Immature natural killer cell (primary cell): ENCODE measurements at regions not wholly inside any gene's neighbourhood (a gene's known extent, or its start where the extent isn't known, plus 50 kb on each side); places are given as distances from the start of the nearest gene placed in this dataset.

ENCODE experiments used
- DNase-seq, 3 donors: peaks; one replicate each; pipeline ENCODE4 v3.0.0; 2022; ENCODE audit warnings: mixed read lengths in 1 of 3
- H3K27ac Mint-ChIP-seq, 6 donors: one replicate each; pipeline ENCODE4 v1.8.0; 2020; ENCODE audit warnings: mixed read lengths in 6 of 6, mild to moderate bottlenecking in 5 of 6, inconsistent platforms in 4 of 6, moderate library complexity in 3 of 6
- H3K27me3 Mint-ChIP-seq, 3 donors: one replicate each; pipeline ENCODE4 v1.8.0; 2020 to 2021; ENCODE audit warnings: low read depth in 3 of 3, mild to moderate bottlenecking in 3 of 3, mixed read lengths in 3 of 3, moderate library complexity in 3 of 3, inconsistent platforms in 1 of 3
- H3K36me3 Mint-ChIP-seq, 3 donors: one replicate each; pipeline ENCODE4 v1.8.0; 2020; ENCODE audit warnings: mixed read lengths in 3 of 3, inconsistent platforms in 2 of 3, mild to moderate bottlenecking in 2 of 3
- H3K4me1 Mint-ChIP-seq, 2 donors: one replicate each; pipeline ENCODE4 v1.8.0; 2020; ENCODE audit warnings: inconsistent platforms in 2 of 2, mild to moderate bottlenecking in 2 of 2, mixed read lengths in 2 of 2, moderate library complexity in 1 of 2
- H3K4me3 Mint-ChIP-seq, 5 donors: one replicate each; pipeline ENCODE4 v1.8.0; 2020; ENCODE audit warnings: mild to moderate bottlenecking in 5 of 5, mixed read lengths in 5 of 5, inconsistent platforms in 3 of 5, moderate library complexity in 3 of 5
- H3K9me3 Mint-ChIP-seq, 6 donors: one replicate each; pipeline ENCODE4 v1.8.0; 2020; ENCODE audit warnings: mild to moderate bottlenecking in 6 of 6, mixed read lengths in 6 of 6, inconsistent platforms in 4 of 6, moderate library complexity in 3 of 6

DNA sequence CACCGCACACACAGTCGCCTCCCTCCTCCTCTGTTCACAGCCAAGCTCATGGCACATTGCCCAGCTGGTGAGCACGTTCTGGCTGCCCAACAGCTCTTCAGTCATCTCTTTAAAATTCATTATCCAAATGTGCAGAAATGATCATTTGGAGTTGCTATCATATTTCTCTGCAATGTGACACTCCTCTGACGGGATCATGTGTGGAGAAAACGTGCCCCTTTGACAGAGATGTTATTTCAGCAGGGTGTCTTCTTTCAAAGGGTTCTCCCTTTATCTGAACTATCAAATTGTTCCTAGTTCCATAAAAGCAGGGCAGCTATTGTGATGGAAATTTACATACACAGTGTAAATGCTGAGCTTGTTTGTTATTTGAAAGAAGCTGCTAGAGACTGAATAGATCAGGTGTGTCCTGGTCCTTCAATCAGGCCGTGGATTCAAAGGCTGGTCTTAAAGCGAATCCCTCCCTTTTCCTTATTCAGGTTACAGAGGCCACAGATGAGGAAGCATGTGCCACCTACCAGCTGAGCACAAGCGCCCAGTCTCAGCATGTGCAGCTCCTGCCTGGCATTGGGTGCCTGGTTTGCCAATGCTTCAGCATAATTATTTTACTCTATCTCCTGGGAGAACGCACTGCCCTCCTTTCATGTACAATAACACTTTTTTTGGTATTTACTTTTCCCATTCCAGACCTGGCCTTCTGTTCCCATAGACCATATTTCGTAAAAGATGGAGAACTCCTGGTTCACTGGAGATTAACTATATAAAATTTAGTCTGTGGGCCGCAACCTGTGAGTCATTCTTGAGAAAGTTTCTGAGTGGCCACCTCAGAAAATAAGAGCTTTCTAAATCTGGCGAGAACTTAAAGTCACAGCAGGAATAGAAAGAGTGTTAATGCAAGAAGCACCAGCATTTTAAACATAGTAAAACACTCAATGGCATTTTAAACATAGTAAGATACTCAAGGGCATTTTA is 433.7 kb downstream of the ENC1 start:
- H3K9me3 Mint-ChIP-seq: no peaks in the 10 kb centered on the region
- no peak overlapping the region for H3K27ac Mint-ChIP-seq
- H3K4me1 Mint-ChIP-seq: no peaks in the 10 kb centered on the region
- H3K4me3 Mint-ChIP-seq: no peak overlapping the region
- H3K36me3 Mint-ChIP-seq: no peaks in the 10 kb centered on the region
- DNase-seq: no peak
- H3K27me3 Mint-ChIP-seq: peaks cover 0 to 3% (median 2%) of the 10 kb centered on the region in 3 donors

DNA sequence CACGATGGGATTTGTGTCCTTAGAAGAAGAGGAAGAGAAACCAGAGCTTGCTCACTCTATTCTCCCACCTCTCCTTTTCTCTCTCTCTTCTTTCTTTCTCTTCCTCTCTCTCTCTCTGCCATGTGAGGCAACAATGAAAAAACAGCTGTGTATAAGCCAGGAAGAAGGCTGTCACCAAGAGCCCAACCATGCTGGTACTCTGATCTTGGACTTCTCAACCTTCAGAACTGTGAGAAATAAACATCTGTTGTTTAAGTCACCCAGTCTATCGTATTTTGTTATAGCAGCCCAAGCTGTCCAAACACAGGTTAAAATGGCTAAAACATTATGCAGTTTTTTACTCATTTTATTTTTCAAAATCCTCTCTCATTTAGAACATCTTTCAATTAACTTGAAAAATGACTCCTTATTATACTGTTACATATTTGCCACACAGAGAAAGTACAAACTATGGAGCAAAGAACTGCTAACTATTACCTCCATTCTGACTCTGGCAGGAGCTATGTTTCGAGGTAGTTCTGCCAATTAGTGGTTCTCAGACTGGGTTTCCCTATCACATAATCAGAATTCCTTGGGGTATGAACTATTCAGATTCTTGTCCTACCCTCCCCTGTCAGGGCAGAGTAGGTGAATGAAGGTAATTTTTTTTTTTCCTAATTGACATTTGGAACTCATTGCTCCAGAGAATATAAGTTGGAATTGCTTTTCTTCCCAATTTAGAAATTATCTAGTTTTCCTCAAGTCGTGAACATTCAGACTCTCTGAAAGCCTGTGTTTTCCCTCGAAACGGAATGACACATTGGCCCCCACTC is 434.6 kb downstream of the ENC1 start:
- H3K9me3 Mint-ChIP-seq: no peaks in the 10 kb centered on the region
- H3K4me3 Mint-ChIP-seq: no peak overlapping the region
- no peaks in the 10 kb centered on the region for H3K4me1 Mint-ChIP-seq
- peaks cover 0 to 4% (median 3%) of the 10 kb centered on the region in 3 donors for H3K27me3 Mint-ChIP-seq
- DNase-seq: no peak
- H3K36me3 Mint-ChIP-seq: no peaks in the 10 kb centered on the region
- no peak overlapping the region for H3K27ac Mint-ChIP-seq

- no peaks in the 10 kb centered on the region for H3K9me3 Mint-ChIP-seq
- peaks cover 0 to 8% (median 3%) of the 10 kb centered on the region in 3 donors for H3K27me3 Mint-ChIP-seq
- no peak overlapping the region for H3K27ac Mint-ChIP-seq
- no peak for DNase-seq
- no peaks in the 10 kb centered on the region for H3K36me3 Mint-ChIP-seq
- no peaks in the 10 kb centered on the region for H3K4me1 Mint-ChIP-seq
- no peak overlapping the region for H3K4me3 Mint-ChIP-seq
Measured at GRCh38 chr5:74201334-74202081, 439.0 kb downstream of the ENC1 start.

- Mint-ChIP-seq H3K36me3 (no peaks in the 10 kb centered on the region), H3K9me3 (no peaks in the 10 kb centered on the region), H3K27me3 (peaks cover 2 to 6% (median 5%) of the 10 kb centered on the region in 3 donors), H3K27ac (no peak overlapping the region), H3K4me1 (no peaks in the 10 kb centered on the region), H3K4me3 (no peak overlapping the region)
- no peak for DNase-seq
Measured at GRCh38 chr5:74200560-74200959, 440.0 kb downstream of the ENC1 start.

DNA sequence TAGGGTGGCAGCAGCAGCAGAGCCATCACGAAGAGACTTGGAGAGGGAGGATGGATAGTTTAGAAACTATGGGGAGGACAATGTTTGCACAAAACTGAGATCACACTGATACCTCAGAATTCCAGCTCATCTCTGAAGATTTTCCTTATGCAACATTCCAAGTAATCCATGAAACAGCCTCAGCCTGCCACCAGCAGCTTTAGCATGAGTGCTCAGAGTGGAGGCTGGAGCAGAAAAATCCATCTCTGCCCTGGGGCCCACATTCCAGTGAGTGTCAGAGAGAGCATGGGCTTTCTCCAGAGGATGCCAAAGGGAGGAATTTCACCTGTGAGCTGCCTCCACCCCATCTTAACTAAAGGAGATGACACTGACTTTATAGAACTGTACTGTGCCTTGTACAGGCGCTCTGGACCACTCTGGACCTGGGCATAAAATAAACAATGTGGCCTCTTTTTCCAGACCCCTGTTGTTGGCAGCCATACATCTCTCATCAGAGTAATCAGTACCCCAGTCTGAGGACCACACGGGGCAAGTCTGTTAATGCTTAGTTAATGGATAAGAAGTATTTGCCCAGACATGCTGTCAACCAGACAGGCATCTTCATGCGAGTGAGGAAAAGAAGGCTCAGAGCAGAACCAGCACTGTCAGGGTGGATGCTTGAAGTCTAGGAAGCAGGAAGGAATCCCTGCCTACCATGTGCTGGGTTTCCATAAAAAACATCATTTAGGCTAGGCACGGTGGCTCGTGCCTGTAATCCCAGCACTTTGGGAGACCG is 440.9 kb downstream of the ENC1 start:
- H3K27ac Mint-ChIP-seq: no peak overlapping the region
- H3K4me3 Mint-ChIP-seq: no peak overlapping the region
- DNase-seq: no peak
- no peaks in the 10 kb centered on the region for H3K36me3 Mint-ChIP-seq
- H3K9me3 Mint-ChIP-seq: no peaks in the 10 kb centered on the region
- no peaks in the 10 kb centered on the region for H3K4me1 Mint-ChIP-seq
- H3K27me3 Mint-ChIP-seq: peaks cover 2 to 6% (median 6%) of the 10 kb centered on the region in 3 donors

DNA sequence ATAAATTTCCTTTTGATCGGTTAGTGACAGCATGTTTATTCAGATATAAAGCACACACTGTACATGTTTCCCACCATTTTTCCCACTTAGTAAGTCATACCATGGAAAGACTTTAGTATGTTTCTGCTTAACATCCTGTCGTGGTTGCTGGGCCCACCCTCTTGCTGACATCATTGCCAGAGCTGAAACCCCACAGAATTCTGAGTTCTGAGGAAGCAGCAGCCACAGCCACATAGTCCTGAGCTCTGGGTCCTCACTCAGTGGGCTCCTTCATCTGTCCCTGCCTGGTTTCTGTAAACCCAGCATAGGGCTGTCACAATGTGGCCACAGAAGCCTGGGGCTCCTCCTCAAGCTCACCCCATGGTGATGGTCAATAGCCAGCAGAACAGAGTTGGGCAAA is 441.5 kb downstream of the ENC1 start:
- Mint-ChIP-seq H3K27ac (no peak overlapping the region), H3K4me3 (no peak overlapping the region), H3K9me3 (no peaks in the 10 kb centered on the region), H3K27me3 (peaks cover 2 to 6% (median 3%) of the 10 kb centered on the region in 3 donors), H3K36me3 (no peaks in the 10 kb centered on the region), H3K4me1 (no peaks in the 10 kb centered on the region)
- DNase-seq: no peak

DNA sequence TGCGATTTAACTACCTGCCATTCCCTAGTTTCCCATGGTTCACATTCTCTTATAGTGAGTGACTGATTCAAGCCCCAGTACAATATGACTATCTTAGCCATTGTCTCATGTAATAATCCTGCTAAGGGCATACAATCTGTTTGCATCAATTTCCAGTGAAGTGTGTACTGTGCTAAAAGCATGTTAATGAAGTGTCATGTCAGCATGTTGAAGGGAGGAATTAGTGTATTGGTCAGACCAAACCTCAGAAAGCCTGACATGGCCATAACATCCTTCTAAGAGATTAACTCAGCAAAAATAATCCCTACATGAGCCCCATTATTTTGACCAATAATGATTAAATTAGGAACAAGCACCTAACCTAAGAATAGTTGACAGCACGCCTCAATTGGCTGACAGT is 442.4 kb downstream of the ENC1 start:
- no peak overlapping the region for H3K4me3 Mint-ChIP-seq
- H3K27ac Mint-ChIP-seq: no peak overlapping the region
- H3K4me1 Mint-ChIP-seq: no peaks in the 10 kb centered on the region
- no peak for DNase-seq
- no peaks in the 10 kb centered on the region for H3K36me3 Mint-ChIP-seq
- H3K9me3 Mint-ChIP-seq: no peaks in the 10 kb centered on the region
- peaks cover 2 to 6% (median 3%) of the 10 kb centered on the region in 3 donors for H3K27me3 Mint-ChIP-seq

DNA sequence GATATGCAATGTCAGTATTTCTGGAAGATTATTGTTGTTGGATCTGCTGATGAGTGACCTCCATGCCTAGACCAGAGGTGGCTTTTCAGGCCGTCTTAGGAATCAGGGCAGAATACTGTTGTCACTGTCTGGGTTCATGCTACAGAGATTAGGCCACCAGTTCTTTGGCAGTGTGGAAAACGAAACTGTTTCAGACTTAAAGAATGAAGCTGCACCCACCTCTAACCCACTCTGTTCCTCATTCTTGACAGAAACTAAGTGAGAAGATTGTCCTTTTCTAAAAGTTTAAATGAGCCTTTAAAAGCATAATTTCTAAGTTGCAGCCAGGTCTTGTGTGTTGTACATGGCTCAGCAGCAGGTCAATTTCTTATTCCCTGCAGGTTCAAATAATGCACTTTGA is 444.3 kb downstream of the ENC1 start:
- no peak overlapping the region for H3K27ac Mint-ChIP-seq
- no peaks in the 10 kb centered on the region for H3K36me3 Mint-ChIP-seq
- H3K27me3 Mint-ChIP-seq: peaks cover 2 to 14% (median 5%) of the 10 kb centered on the region in 3 donors
- no peaks in the 10 kb centered on the region for H3K4me1 Mint-ChIP-seq
- H3K4me3 Mint-ChIP-seq: no peak overlapping the region
- H3K9me3 Mint-ChIP-seq: no peaks in the 10 kb centered on the region
- DNase-seq: no peak

- no peak overlapping the region for H3K27ac Mint-ChIP-seq
- H3K36me3 Mint-ChIP-seq: no peaks in the 10 kb centered on the region
- no peak overlapping the region for H3K4me3 Mint-ChIP-seq
- no peaks in the 10 kb centered on the region for H3K4me1 Mint-ChIP-seq
- DNase-seq: no peak
- peaks cover 2 to 8% (median 5%) of the 10 kb centered on the region in 3 donors for H3K27me3 Mint-ChIP-seq
- no peaks in the 10 kb centered on the region for H3K9me3 Mint-ChIP-seq
Measured at GRCh38 chr5:74194196-74194595, 446.3 kb downstream of the ENC1 start.

- Mint-ChIP-seq H3K27me3 (peaks cover 2 to 8% (median 5%) of the 10 kb centered on the region in 3 donors), H3K27ac (no peak overlapping the region), H3K36me3 (no peaks in the 10 kb centered on the region)
Measured at GRCh38 chr5:74192606-74193299, 447.8 kb downstream of the ENC1 start.

DNA sequence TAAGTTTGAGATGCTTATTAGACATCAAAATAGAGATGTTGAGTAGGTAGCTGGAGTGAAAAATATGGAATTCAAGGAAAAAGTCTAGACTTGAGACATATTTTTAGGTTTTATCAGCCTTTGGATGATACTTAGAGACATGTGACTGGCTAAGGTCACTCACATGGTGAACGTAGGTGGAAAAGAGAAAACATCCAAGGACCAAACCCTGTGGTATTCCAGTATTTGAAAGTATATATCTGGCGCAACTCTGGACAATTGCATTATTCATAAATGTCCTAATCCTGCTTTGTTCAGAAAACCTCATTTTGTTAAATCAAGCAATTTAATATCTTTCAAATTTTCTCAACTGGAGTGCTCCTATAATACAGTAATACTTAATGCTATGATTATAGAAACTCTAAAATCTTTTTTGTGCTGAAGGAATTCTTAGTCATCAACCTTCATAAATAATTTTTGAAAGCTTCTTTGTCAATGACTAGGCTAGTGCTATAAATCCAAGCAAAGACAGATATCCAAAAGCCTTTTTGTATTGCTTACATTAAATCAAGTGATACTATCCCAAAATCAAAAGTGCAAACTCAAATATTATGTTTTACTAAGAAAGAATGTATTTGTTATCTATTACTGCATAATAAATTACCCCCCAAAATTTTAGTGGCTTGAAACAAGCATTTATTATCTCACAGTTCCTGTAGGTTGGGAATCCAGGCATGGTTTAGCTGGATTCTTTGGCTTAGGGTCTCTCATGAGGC is 452.0 kb downstream of the ENC1 start:
- Mint-ChIP-seq H3K27ac (no peak overlapping the region), H3K27me3 (peaks cover 0 to 15% (median 1%) of the 10 kb centered on the region in 3 donors), H3K9me3 (peaks cover 0 to 3% (median 0%) of the 10 kb centered on the region in 6 donors), H3K36me3 (no peaks in the 10 kb centered on the region), H3K4me3 (no peak overlapping the region), H3K4me1 (no peaks in the 10 kb centered on the region)
- no peak for DNase-seq

More at GRCh38 chr5:74192606-74193299, 447.8 kb downstream of the ENC1 start:
- DNase-seq: no peak
- H3K4me1 Mint-ChIP-seq: no peaks in the 10 kb centered on the region
- no peaks in the 10 kb centered on the region for H3K9me3 Mint-ChIP-seq
- no peak overlapping the region for H3K4me3 Mint-ChIP-seq

- Mint-ChIP-seq H3K27ac (no peak overlapping the region), H3K27me3 (peaks cover 0 to 11% (median 1%) of the 10 kb centered on the region in 3 donors), H3K4me1 (no peaks in the 10 kb centered on the region), H3K36me3 (no peaks in the 10 kb centered on the region), H3K4me3 (no peak overlapping the region), H3K9me3 (peaks cover 0 to 3% (median 0%) of the 10 kb centered on the region in 6 donors)
- DNase-seq: no peak
Measured at GRCh38 chr5:74187757-74188156, 452.8 kb downstream of the ENC1 start.
